ENCODE measurements at regions not wholly inside any gene's neighbourhood (a gene's known extent, or its start where the extent isn't known, plus 50 kb on each side); places are given as distances from the start of the nearest gene placed in this dataset.

GRCh38 chr4:124529131-124529530 lies 183.4 kb downstream of the ANKRD50 start:
- H3K27ac Mint-ChIP-seq = no peak overlapping the region
- no peaks in the 10 kb centered on the region for H3K9me3 Mint-ChIP-seq
- H3K4me1 Mint-ChIP-seq = no peaks in the 10 kb centered on the region
- ATAC-seq (no peak), DNase-seq (no peak)
- no peak overlapping the region for H3K4me3 Mint-ChIP-seq
- no peaks in the 10 kb centered on the region for H3K27me3 Mint-ChIP-seq

GRCh38 chr4:124530464-124531077 lies 182.0 kb downstream of the ANKRD50 start:
- DNase-seq (no peak), ATAC-seq (no peak)
- no peaks in the 10 kb centered on the region for H3K4me1 Mint-ChIP-seq
- no peak overlapping the region for H3K4me3 Mint-ChIP-seq
- H3K9me3 Mint-ChIP-seq = no peaks in the 10 kb centered on the region
- no peak overlapping the region for H3K27ac Mint-ChIP-seq
- H3K27me3 Mint-ChIP-seq = no peaks in the 10 kb centered on the region

GRCh38 chr4:124534131-124534530 lies 178.4 kb downstream of the ANKRD50 start:
- Mint-ChIP-seq H3K27ac (no peak overlapping the region), H3K4me3 (no peak overlapping the region), H3K9me3 (no peaks in the 10 kb centered on the region), H3K27me3 (no peaks in the 10 kb centered on the region), H3K4me1 (no peaks in the 10 kb centered on the region)
- DNase-seq (no peak), ATAC-seq (no peak)

- no peak for DNase-seq
- ATAC-seq = no peak
- H3K4me1 Mint-ChIP-seq = no peaks in the 10 kb centered on the region
- H3K9me3 Mint-ChIP-seq = no peaks in the 10 kb centered on the region
- H3K27ac Mint-ChIP-seq = no peak overlapping the region
- no peak overlapping the region for H3K4me3 Mint-ChIP-seq
- no peaks in the 10 kb centered on the region for H3K27me3 Mint-ChIP-seq
Measured at GRCh38 chr4:124535003-124535402, 177.5 kb downstream of the ANKRD50 start.

GRCh38 chr4:124536946-124537345 lies 175.6 kb downstream of the ANKRD50 start:
- Mint-ChIP-seq H3K9me3 (no peaks in the 10 kb centered on the region), H3K27me3 (no peaks in the 10 kb centered on the region), H3K4me1 (no peaks in the 10 kb centered on the region), H3K4me3 (no peak overlapping the region), H3K27ac (no peak overlapping the region)
- DNase-seq = no peak
- ATAC-seq = no peak

GRCh38 chr4:124537971-124538370 lies 174.6 kb downstream of the ANKRD50 start:
- Mint-ChIP-seq H3K9me3 (no peaks in the 10 kb centered on the region), H3K4me3 (no peak overlapping the region), H3K27ac (no peak overlapping the region), H3K4me1 (no peaks in the 10 kb centered on the region), H3K27me3 (no peaks in the 10 kb centered on the region)
- DNase-seq (no peak), ATAC-seq (no peak)

- Mint-ChIP-seq H3K27me3 (no peaks in the 10 kb centered on the region), H3K9me3 (no peaks in the 10 kb centered on the region), H3K27ac (no peak overlapping the region), H3K4me1 (no peaks in the 10 kb centered on the region), H3K4me3 (no peak overlapping the region)
- no peak for DNase-seq
- no peak for ATAC-seq
Measured at GRCh38 chr4:124540014-124540413, 172.5 kb downstream of the ANKRD50 start.

- DNase-seq (no peak), ATAC-seq (no peak)
- no peaks in the 10 kb centered on the region for H3K27me3 Mint-ChIP-seq
- H3K4me3 Mint-ChIP-seq = no peak overlapping the region
- H3K27ac Mint-ChIP-seq = no peak overlapping the region
- H3K4me1 Mint-ChIP-seq = no peaks in the 10 kb centered on the region
- no peaks in the 10 kb centered on the region for H3K9me3 Mint-ChIP-seq
Measured at GRCh38 chr4:124541652-124542420, 170.7 kb downstream of the ANKRD50 start.

GRCh38 chr4:124555959-124556358 lies 156.6 kb downstream of the ANKRD50 start:
- Mint-ChIP-seq H3K9me3 (peaks cover 0 to 6% of the 10 kb centered on the region in 2 donors), H3K27me3 (no peaks in the 10 kb centered on the region), H3K4me3 (no peak overlapping the region), H3K27ac (no peak overlapping the region), H3K4me1 (no peaks in the 10 kb centered on the region)
- ATAC-seq (no peak), DNase-seq (no peak)

- Mint-ChIP-seq H3K4me3 (no peak overlapping the region), H3K4me1 (no peaks in the 10 kb centered on the region), H3K27me3 (no peaks in the 10 kb centered on the region), H3K9me3 (peaks cover 0 to 6% of the 10 kb centered on the region in 2 donors), H3K27ac (no peak overlapping the region)
- no peak for DNase-seq
- ATAC-seq = no peak
Measured at GRCh38 chr4:124564121-124564520, 148.4 kb downstream of the ANKRD50 start.

- ATAC-seq (no peak), DNase-seq (no peak)
- H3K27ac Mint-ChIP-seq = no peak overlapping the region
- H3K4me3 Mint-ChIP-seq = no peak overlapping the region
- H3K4me1 Mint-ChIP-seq = no peaks in the 10 kb centered on the region
- no peaks in the 10 kb centered on the region for H3K9me3 Mint-ChIP-seq
- no peaks in the 10 kb centered on the region for H3K27me3 Mint-ChIP-seq
Measured at GRCh38 chr4:124565371-124565770, 147.2 kb downstream of the ANKRD50 start.

- H3K27ac Mint-ChIP-seq = no peak overlapping the region
- no peak for ATAC-seq
- DNase-seq = no peak
- H3K4me3 Mint-ChIP-seq = no peak overlapping the region
- no peaks in the 10 kb centered on the region for H3K4me1 Mint-ChIP-seq
- H3K9me3 Mint-ChIP-seq = no peaks in the 10 kb centered on the region
- H3K27me3 Mint-ChIP-seq = no peaks in the 10 kb centered on the region
Measured at GRCh38 chr4:124566030-124566429, 146.5 kb downstream of the ANKRD50 start.

GRCh38 chr4:124573056-124573455 lies 139.5 kb downstream of the ANKRD50 start:
- peaks cover 3 to 12% of the 10 kb centered on the region in 2 donors for H3K9me3 Mint-ChIP-seq
- H3K27me3 Mint-ChIP-seq = no peaks in the 10 kb centered on the region
- no peak overlapping the region for H3K4me3 Mint-ChIP-seq
- H3K4me1 Mint-ChIP-seq = no peaks in the 10 kb centered on the region
- H3K27ac Mint-ChIP-seq = no peak overlapping the region
- DNase-seq (no peak), ATAC-seq (no peak)

GRCh38 chr4:124579896-124580295 lies 132.6 kb downstream of the ANKRD50 start:
- Mint-ChIP-seq H3K4me1 (no peaks in the 10 kb centered on the region), H3K27ac (no peak overlapping the region), H3K9me3 (peaks cover 7 to 16% of the 10 kb centered on the region in 2 donors), H3K4me3 (no peak overlapping the region), H3K27me3 (no peaks in the 10 kb centered on the region)
- DNase-seq = no peak
- ATAC-seq = no peak

GRCh38 chr4:124583797-124584196 lies 128.7 kb downstream of the ANKRD50 start:
- Mint-ChIP-seq H3K27ac (no peak overlapping the region), H3K9me3 (peaks cover 8 to 11% of the 10 kb centered on the region in 2 donors), H3K27me3 (no peaks in the 10 kb centered on the region), H3K4me1 (no peaks in the 10 kb centered on the region), H3K4me3 (no peak overlapping the region)
- ATAC-seq (no peak), DNase-seq (no peak)

- H3K27me3 Mint-ChIP-seq = peaks cover 5% of the 10 kb centered on the region
Measured at GRCh38 chr4:124589786-124590185, 122.7 kb downstream of the ANKRD50 start.

More at GRCh38 chr4:124589786-124590185, 122.7 kb downstream of the ANKRD50 start:
- H3K4me3 Mint-ChIP-seq = no peak overlapping the region
- no peak overlapping the region for H3K27ac Mint-ChIP-seq
- no peaks in the 10 kb centered on the region for H3K4me1 Mint-ChIP-seq
- peaks cover 11 to 16% of the 10 kb centered on the region in 2 donors for H3K9me3 Mint-ChIP-seq
- ATAC-seq (no peak), DNase-seq (no peak)

Data from stimulated activated naive CD8-positive, alpha-beta T cell treated with anti-CD3 and anti-CD28 coated beads, Interleukin-15, amount 100 ng/mL, for 72 hours (primary cell).